ENCODE measurements at regions not wholly inside any gene's neighbourhood (a gene's known extent, or its start where the extent isn't known, plus 50 kb on each side); places are given as distances from the start of the nearest gene placed in this dataset.
"Not testable (repeated sequence)": the region's sequence is repeated elsewhere in the genome, so short reads cannot be mapped to it uniquely, and the experiment has no call there.

DNA sequence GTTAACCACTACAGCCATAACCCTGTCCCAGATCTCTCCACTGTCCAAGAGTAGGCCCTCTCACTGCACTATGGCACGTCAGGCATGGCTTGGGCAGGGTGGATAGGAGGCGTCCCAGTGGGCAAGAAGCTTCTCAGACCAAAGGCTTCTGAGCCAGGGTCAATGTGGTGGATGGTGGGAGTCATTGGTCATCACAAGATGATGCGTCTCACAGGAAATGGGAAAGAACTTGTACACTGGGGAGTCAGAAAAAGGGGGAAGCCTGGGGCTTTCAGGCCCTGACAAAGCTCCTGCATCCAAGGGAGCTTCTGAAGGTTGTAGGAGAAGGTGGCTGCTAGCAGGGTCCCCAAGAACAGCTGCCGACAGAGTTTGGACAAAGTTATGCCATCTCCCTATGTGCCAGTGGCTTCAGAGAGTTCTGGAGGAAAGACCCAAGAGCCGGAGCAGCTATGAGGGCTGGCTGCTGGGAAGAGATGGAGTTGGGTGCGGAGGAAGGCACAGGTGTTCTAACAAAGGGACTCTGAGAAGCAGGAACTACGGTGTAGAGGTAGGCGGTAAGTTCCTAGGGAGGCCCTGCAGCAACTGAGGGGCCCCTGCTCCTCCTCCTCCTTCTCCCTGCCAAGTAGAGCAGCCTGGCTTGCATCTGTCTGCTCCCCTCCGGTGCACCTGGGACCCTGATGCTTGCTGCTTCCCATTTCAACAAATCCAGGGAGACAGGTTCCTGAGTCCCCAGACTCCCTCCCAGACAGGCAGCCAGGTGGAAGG lies 81.1 kb downstream of the ARL6IP4 start:
- no peak for DNase-seq (ENCODE audit: low read depth)

DNA sequence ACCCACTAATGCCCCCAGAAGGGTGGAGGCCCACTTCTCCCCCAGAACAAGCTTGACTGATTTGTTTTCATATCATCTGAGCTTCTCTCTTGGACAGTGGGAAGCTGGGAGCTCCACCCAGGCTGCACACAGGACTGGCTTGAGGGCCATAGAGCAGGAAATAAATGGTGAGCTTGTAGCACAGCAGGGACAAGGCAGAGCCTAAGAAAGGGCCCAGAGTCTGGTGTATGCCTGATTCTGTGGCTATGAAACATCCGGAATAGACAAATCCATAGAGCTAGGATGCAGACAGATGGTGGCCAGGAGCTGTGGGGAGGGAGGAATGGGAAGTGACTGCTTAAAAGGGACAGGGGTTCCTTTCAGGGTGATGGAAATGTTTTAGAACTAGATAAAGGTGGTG lies 79.0 kb downstream of the ARL6IP4 start:
- DNase-seq (ENCODE audit: low read depth): no peak

- DNase-seq (ENCODE audit: low read depth): no peak
Observed at GRCh38 chr12:123058980-123059379, 78.5 kb downstream of the ARL6IP4 start.

GRCh38 chr12:123058481-123058880 lies 78.0 kb downstream of the ARL6IP4 start:
- no peak for DNase-seq (ENCODE audit: low read depth)

GRCh38 chr12:123057513-123058265 lies 77.2 kb downstream of the ARL6IP4 start:
- no peak for DNase-seq (ENCODE audit: low read depth)

DNA sequence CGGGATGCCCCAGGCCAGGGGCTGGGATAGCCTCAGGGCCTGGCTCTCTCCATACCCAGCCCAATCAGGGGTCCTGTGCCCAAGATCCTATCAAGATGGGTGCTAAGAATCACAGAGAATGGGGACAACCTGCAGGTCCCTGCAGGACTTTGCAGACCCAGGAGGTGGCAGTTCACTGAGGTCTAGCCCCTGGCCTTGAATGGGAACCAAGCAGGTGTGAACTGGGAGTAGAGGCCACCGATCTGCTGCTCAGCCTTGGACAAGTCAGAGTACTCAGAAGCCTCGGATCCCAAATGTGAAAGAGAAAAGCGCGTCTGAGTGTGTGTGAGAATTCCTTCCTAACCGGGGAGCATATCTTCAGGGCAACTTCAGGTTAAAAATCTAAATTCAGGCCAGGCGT lies 76.2 kb downstream of the ARL6IP4 start:
- no peak for DNase-seq (ENCODE audit: low read depth)

DNA sequence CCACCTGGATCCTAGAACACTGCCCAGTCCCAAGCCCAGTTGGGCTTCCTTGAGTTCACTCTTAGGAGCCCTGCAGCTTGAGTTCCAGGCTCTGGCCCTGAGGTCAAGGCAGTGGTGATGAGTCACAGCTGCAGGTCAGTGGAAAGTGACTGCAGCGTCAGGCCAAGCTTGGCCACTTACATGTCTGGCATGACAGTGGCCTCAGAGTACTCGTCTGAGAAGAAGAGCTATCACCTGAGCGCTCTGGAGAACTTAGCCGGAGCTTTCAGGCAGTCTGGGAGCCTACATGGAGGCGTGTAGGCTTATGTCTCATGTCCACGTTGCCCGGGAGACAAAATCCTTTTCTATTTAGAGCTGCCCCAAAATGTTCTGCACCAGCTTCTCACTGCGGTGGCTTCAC lies 75.6 kb downstream of the ARL6IP4 start:
- no peak for DNase-seq (ENCODE audit: low read depth)

DNA sequence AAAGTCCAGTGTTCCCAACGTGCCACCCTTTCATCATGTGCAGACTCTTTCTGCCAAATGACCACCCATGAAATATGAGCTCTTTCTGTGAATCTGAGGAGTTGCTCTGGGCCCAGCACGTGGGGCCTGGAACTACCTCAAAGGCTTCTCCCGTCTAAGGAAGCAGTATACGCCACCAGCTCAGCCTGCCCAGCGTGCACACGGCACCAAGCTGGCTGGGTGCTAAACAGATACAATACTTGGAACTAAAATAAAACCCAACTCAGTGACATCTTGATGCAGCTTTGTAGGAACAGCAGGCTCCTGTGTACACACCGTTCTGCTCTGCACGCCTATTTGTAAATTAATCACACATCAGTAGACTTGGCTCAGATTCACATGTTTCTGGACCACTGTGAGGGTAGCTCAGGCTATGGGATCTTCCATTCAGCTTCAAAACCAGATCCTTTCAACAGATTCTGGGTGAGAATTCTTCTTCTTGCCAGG lies 74.8 kb downstream of the ARL6IP4 start:
- DNase-seq (ENCODE audit: low read depth): no peak

- DNase-seq (ENCODE audit: low read depth): no peak
Observed at GRCh38 chr12:123054371-123054770, 73.9 kb downstream of the ARL6IP4 start.

DNA sequence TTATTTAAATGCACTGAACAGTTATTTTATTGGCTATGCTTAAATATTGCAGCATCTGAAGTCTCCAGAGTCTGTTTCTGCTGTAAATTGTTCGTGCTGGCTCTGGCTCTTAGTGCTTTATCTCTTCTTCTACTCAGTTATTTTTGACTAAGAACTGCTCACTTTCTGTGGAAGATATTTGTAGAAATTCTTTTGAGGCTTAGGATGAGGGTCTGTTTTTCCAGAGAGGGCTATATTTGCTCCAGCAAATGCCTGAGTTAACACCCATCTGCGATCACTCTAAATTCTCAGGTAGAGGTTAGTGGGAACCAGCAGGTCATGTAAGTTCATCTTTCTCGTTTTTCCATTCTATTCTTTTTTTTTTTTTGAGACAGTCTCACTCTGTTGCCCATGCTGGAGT lies 71.1 kb downstream of the ARL6IP4 start:
- DNase-seq (ENCODE audit: low read depth): no peak

DNA sequence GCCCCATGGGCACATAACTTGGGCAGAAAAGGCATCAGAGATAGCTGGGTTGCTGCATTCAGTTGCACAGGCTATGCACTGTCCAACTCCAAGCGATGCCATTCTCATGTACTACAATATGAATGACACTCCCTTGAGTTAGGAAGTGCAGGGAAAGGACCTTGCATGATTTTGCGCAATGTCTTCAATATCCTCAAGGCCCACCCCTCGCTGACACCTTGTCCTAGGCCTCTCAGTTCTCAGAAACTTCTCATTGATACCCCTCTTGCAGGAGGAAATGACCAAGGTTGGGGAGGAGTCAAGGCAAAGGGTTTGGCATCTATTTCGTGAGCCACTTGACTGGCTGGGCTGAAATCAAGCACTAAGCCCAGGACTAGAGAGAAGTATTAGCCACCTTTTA lies 70.4 kb downstream of the ARL6IP4 start:
- DNase-seq (ENCODE audit: low read depth): no peak

DNA sequence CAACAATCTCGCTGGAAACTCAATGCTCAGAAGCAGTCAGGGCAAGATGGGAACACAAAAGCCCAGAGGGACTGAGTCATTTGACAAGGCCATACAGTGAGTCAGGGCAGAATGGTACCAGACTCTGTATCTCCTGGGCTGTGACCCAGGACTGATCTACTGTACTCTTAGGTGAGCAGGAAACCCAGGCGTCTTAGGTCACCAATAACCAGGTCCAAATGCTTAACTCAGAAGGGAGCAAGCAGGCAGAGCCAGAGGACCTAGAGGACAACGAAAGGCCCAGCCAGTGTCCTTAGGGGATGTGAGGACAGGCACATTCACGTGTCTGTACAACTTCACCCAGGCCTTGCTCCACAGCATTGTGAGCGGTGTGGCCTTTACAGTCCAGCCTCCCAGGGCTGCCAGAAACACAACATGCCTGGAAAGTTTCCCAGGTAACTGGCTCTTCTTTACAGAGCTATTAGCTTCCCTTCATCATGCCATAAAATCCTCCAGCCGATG lies 69.9 kb downstream of the ARL6IP4 start:
- no peak for DNase-seq (ENCODE audit: low read depth)

DNA sequence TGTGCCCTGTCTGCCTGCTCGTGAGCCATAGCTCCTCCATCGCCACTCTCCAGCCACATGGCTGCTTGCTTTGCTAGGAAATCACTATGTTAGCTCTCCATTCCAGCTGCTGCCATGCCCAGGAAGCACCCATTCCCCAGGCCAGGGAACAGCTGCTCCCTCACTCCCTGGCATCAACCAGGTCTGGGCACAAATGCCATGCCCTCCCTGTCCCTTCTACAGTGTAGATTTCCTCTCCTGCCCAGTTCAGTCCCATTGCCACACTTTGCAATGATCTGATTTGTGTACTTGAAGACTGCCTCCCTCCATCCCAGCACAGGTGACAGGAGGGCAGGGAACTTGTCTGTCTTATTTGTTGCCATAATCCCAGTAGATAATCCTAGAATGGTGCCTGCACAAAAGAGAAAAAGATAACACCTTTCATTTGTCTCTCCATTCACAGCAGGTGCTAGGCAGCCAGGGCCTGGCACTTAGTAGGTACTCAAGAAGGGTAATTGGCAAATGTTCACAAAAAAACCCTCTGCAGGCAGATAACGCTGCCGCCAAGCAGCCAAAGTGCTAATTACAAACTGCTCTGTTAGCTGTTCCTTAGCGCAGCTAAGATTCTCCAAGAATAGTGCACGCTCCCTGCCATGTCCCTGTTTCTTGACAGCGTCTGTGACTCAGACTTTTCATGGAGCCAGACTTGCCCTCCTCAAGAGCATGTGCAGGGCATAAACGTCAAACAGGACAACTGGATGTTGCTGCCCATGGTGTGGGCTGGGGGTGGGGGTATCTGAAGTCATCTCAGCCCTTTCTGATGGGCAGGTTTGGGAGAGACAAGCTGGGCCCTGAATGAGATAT lies 69.1 kb downstream of the ARL6IP4 start:
- no peak for DNase-seq (ENCODE audit: low read depth)

DNA sequence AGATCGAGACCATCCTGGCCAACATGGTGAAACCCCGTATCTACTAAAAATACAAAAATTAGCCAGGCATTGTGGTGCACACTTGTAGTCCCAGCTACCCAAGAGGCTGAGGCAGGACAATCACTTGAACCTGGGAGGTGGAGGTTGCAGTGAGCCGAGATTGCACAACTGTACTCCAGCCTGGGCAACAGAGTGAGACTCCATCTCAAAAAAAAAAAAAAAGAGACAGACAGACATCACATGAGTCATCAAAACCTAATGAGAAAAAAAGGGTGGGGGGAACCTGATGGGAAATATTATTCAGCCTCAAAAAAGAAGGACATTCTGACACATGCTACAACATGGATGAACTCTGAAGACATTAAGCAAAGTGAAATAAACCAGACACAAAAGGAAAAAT lies 67.4 kb downstream of the ARL6IP4 start:
- DNase-seq (ENCODE audit: low read depth): not testable (repeated sequence)

DNA sequence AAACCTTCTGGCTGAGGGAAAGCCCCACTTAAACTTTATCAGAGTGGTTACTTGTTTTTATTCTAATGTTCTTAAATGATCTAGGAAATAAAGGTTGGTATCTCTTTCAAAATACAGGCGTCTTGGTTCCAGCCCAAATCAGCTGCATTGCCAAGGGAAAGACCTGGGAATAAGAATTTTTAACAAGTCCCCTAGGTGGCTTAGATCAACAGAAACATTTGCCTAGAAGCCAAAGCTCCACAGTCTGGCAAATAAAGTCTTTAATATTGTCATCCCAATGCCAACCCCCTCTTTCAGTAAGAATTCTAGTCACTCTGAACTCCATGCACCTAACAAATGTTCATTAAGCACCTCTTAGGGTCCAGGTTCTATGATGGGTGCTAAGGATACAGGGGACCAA lies 66.8 kb downstream of the ARL6IP4 start:
- DNase-seq (ENCODE audit: low read depth): no peak

DNA sequence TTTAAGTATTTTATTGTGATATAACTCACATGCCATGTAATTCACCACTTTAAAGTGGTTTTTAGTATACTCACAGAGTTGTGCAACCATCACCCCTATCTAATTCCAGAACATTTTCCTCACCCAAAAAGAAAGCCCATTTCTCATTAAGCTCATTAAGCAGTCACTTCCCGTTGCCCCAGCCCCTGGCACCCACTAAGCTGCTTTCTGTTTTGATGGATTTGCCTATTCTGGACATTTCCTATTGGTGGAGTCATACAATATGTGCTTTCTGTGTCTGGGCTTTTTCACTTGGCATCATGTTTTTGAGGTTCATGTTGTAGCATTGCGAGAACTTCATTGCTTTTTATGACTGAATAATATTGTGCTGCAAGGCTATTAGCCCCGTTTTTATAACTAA lies 66.0 kb downstream of the ARL6IP4 start:
- no peak for DNase-seq (ENCODE audit: low read depth)

- DNase-seq (ENCODE audit: low read depth): no peak
Observed at GRCh38 chr12:123045678-123046077, 65.2 kb downstream of the ARL6IP4 start.

DNA sequence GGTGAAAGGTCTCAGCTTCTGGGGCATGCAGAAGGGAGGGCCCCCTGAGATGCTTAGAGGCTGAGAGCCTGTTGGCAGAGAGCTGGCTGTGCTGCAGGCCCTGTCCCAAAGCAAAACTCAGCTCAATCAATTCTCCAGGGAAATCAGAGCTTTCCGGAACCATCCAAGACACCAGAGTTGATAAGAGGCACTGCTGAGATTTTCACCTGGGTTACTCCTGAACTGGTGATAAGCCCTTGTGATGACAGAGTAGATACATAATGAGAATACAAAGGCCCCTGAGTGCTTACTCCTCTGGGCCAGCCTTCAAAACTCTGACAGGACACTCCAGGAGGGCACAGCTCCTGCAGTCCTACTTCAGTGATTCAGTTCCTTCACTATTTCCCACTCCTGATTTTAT lies 63.9 kb downstream of the ARL6IP4 start:
- DNase-seq (ENCODE audit: low read depth): no peak

DNA sequence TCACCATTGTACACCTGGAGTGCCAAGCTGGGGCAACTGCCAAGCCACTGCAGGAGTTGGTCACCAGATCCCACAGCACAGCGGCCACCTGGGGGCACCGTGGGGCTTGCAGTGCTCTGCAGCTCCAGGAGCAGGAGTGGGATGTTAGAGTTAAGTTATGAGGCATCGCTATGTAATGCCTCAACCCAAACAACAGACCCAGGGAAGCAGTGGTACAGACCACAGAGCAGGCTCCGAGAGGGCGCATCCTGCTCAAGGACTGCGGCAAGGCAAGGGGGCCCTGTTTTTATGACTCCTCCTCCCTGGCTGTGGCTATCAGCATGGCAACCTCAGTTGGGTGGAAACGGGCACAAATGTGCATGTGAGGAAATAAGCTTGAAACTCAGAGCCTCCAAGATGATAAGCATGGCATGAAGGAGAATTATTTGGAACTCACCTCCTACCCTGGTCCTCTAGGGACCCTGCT lies 63.1 kb downstream of the ARL6IP4 start:
- peak; percentile 66 for DNase-seq (ENCODE audit: low read depth)

DNA sequence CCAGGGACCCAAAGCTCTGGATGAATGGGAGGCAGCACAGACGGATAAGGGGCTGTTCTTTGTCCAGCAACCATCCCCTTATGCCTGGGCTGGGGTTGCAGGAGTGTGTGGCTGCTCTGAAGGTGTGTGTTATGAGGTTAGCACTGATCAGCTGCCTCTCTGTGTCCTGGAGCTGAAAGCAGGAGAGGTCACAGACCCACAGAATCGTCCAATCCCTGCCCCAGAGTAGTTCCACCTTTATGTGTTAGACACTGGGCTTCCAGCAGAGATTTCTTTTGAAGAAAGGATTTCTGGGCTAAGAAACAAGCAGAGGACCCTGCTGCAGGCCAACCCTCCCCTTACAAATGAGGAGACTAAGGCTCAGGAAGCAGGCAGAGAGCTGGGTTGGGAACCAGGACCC lies 62.4 kb downstream of the ARL6IP4 start:
- no peak for DNase-seq (ENCODE audit: low read depth)

GRCh38 chr12:123041811-123042655 lies 61.6 kb downstream of the ARL6IP4 start:
- no peak for DNase-seq (ENCODE audit: low read depth)
